ENCODE measurements at regions not wholly inside any gene's neighbourhood (a gene's known extent, or its start where the extent isn't known, plus 50 kb on each side); places are given as distances from the start of the nearest gene placed in this dataset.

GRCh38 chrX:1725472-1725871 lies 110.6 kb downstream of the ASMT start:
- TF ChIP-seq POLR2A (IDR thresholded peaks at IDR 0.05; ENCODE audit: low read depth) = no peak
- no peak for TF ChIP-seq CTCF (IDR thresholded peaks at IDR 0.05)

Data from esophagus muscularis mucosa (tissue), 3 donors.